Mesothelial cell of epicardium (in vitro differentiated cells): ENCODE measurements at regions not wholly inside any gene's neighbourhood (a gene's known extent, or its start where the extent isn't known, plus 50 kb on each side); places are given as distances from the start of the nearest gene placed in this dataset.
"Not testable (repeated sequence)": the region's sequence is repeated elsewhere in the genome, so short reads cannot be mapped to it uniquely, and the experiment has no call there.

Experiments
- DNase-seq, 2 experiments: peaks; one replicate each; pipeline ENCODE4 v3.0.0; 2021; ENCODE audit warnings: low spot score in 2 of 2; ENCODE audit not compliant: unreplicated experiment in 2 of 2
- H3K27ac Mint-ChIP-seq: 2 replicates; pipeline ENCODE4 v1.8.0; 2021; ENCODE audit warnings: mixed read lengths
- H3K27me3 Mint-ChIP-seq: 2 replicates; pipeline ENCODE4 v1.8.0; 2021; ENCODE audit warnings: low read depth, mixed read lengths
- H3K36me3 Mint-ChIP-seq: 2 replicates; pipeline ENCODE4 v1.8.0; 2021; ENCODE audit warnings: mixed read lengths
- H3K4me1 Mint-ChIP-seq: 2 replicates; pipeline ENCODE4 v1.8.0; 2021; ENCODE audit warnings: mixed read lengths
- H3K4me3 Mint-ChIP-seq: 2 replicates; pipeline ENCODE4 v1.8.0; 2021; ENCODE audit warnings: mild to moderate bottlenecking, moderate library complexity, mixed read lengths
- H3K9me3 Mint-ChIP-seq: 2 replicates; pipeline ENCODE4 v1.8.0; 2021; ENCODE audit warnings: mixed read lengths
- TF ChIP-seq, protein P1 (sequence below): fragments of 200-600 bp; sonication (generic); IDR thresholded peaks from one replicate; pipeline ENCODE4 v1.5.0; 2021; ENCODE audit warnings: antibody characterized with exemption; ENCODE audit not compliant: unreplicated experiment

- not testable (repeated sequence) for H3K4me3 Mint-ChIP-seq, H3K27ac Mint-ChIP-seq, H3K4me1 Mint-ChIP-seq, H3K27me3 Mint-ChIP-seq, DNase-seq
- H3K9me3 Mint-ChIP-seq, result peaks cover 71% of the 10 kb centered on the region
- peaks cover 12% of the 10 kb centered on the region for H3K36me3 Mint-ChIP-seq
Observed at GRCh38 chr22:11062534-11062933, 4465.5 kb upstream of the OR11H1 start.

GRCh38 chr22:11063022-11063685 lies 4464.8 kb upstream of the OR11H1 start:
- not testable (repeated sequence) for H3K27me3 Mint-ChIP-seq, H3K4me3 Mint-ChIP-seq, DNase-seq, H3K27ac Mint-ChIP-seq, H3K4me1 Mint-ChIP-seq
- H3K9me3 Mint-ChIP-seq, result peaks cover 77% of the 10 kb centered on the region
- peaks cover 15% of the 10 kb centered on the region for H3K36me3 Mint-ChIP-seq

- DNase-seq, result not testable (repeated sequence)
Observed at GRCh38 chr22:11065210-11065609, 4462.8 kb upstream of the OR11H1 start.

DNA sequence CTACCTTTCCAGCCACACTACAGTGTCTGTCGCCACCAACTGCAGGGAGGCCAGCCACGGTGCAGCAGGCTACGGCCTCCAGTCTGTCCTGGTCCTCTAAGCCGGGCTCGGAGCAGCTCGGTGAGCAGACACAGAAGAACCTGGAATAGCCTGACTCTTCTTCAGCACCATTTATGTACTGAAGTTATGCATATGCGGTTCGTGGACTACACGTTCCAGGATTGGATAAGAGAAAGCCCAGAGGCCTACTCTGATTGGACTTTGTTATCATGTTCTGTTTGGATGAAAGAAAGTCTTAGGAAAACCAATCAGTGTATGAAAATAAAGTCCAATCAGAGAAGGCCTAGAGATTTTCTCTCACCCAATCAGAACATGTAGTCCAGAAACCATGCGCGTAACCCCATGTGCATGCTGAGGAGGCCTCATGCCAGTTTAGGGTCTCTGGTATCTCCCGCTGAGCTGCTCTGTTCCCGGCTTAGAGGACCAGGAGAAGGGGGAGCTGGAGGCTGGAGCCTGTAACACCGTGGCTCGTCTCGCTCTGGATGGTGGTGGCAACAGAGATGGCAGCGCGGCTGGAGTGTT lies 4462.0 kb upstream of the OR11H1 start:
- H3K4me1 Mint-ChIP-seq, H3K27ac Mint-ChIP-seq, DNase-seq, H3K27me3 Mint-ChIP-seq, H3K4me3 Mint-ChIP-seq: not testable (repeated sequence)
- peaks cover 15% of the 10 kb centered on the region for H3K36me3 Mint-ChIP-seq
- H3K9me3 Mint-ChIP-seq, result peaks cover 65% of the 10 kb centered on the region

More at GRCh38 chr22:11065210-11065609, 4462.8 kb upstream of the OR11H1 start:
- H3K27ac Mint-ChIP-seq, H3K4me3 Mint-ChIP-seq, H3K4me1 Mint-ChIP-seq, H3K27me3 Mint-ChIP-seq: not testable (repeated sequence)
- H3K9me3 Mint-ChIP-seq, result peaks cover 70% of the 10 kb centered on the region
- peaks cover 15% of the 10 kb centered on the region for H3K36me3 Mint-ChIP-seq

GRCh38 chr22:11066458-11067285 lies 4461.3 kb upstream of the OR11H1 start:
- Mint-ChIP-seq H3K27ac (no peak overlapping the region), H3K4me1 (no peaks in the 10 kb centered on the region), H3K4me3 (no peak overlapping the region), H3K27me3 (no peaks in the 10 kb centered on the region), H3K36me3 (peaks cover 15% of the 10 kb centered on the region), H3K9me3 (peaks cover 61% of the 10 kb centered on the region)
- TF ChIP-seq, protein P1, sequence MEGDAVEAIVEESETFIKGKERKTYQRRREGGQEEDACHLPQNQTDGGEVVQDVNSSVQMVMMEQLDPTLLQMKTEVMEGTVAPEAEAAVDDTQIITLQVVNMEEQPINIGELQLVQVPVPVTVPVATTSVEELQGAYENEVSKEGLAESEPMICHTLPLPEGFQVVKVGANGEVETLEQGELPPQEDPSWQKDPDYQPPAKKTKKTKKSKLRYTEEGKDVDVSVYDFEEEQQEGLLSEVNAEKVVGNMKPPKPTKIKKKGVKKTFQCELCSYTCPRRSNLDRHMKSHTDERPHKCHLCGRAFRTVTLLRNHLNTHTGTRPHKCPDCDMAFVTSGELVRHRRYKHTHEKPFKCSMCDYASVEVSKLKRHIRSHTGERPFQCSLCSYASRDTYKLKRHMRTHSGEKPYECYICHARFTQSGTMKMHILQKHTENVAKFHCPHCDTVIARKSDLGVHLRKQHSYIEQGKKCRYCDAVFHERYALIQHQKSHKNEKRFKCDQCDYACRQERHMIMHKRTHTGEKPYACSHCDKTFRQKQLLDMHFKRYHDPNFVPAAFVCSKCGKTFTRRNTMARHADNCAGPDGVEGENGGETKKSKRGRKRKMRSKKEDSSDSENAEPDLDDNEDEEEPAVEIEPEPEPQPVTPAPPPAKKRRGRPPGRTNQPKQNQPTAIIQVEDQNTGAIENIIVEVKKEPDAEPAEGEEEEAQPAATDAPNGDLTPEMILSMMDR, result no peak
- DNase-seq, result no peak

- not testable (repeated sequence) for H3K27me3 Mint-ChIP-seq, H3K4me1 Mint-ChIP-seq, H3K4me3 Mint-ChIP-seq, DNase-seq, H3K27ac Mint-ChIP-seq
- peaks cover 55% of the 10 kb centered on the region for H3K9me3 Mint-ChIP-seq
- peaks cover 15% of the 10 kb centered on the region for H3K36me3 Mint-ChIP-seq
Observed at GRCh38 chr22:11067286-11067871, 4460.6 kb upstream of the OR11H1 start.

DNA sequence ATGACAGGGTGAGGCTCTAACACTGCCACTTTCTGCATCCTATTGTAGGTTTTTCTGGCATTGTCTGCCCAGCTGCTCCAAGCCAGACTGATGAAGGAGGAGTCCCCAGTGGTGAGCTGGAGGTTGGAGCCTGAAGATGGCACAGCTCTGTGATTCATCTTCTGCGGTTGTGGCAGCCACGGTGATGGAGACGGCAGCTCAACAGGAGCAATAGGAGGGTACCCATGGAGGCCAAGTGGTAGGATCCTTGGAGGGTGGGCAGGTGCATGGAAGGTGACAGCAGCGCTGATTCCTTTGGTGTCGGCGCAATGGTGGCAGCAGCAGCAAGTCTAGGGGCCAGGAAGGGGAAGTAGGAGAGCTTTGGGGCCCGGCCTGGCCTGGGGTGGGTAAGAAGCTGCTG lies 4460.1 kb upstream of the OR11H1 start:
- not testable (repeated sequence) for H3K27me3 Mint-ChIP-seq, DNase-seq, H3K27ac Mint-ChIP-seq, H3K4me3 Mint-ChIP-seq, H3K4me1 Mint-ChIP-seq
- Mint-ChIP-seq H3K9me3 (peaks cover 51% of the 10 kb centered on the region), H3K36me3 (peaks cover 15% of the 10 kb centered on the region)

DNA sequence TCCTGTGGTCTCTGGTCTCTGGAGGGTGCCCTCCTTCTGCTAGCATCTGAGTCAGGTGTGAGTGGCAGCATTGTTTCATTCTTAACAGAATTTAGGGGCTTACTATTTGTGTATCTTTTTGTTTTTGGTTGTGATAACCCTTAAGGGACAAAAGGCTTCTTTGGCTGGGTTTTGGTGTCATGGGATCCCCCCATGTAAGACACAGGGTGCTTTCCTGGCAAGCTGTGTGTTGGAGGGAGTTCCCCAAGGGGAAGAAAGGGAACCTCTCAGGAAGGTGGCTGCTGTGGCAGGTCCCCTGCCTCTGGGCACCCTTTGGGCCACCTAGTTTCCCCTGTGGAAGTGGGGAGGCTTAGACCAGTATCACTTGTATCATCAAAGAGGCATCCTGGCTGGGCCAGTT lies 4459.6 kb upstream of the OR11H1 start:
- not testable (repeated sequence) for DNase-seq, H3K4me3 Mint-ChIP-seq, H3K27me3 Mint-ChIP-seq, H3K27ac Mint-ChIP-seq, H3K4me1 Mint-ChIP-seq
- Mint-ChIP-seq H3K36me3 (peaks cover 15% of the 10 kb centered on the region), H3K9me3 (peaks cover 46% of the 10 kb centered on the region)
